Left forelimb (tissue), 1 donor: ENCODE measurements at regions not wholly inside any gene's neighbourhood (a gene's known extent, or its start where the extent isn't known, plus 50 kb on each side); places are given as distances from the start of the nearest gene placed in this dataset.
"Not testable (repeated sequence)": the region's sequence is repeated elsewhere in the genome, so short reads cannot be mapped to it uniquely, and the experiment has no call there.

Source experiments
- DNase-seq: peaks from one replicate; pipeline ENCODE4 v3.0.0-alpha.2; 2018; ENCODE audit warnings: low spot score

DNA sequence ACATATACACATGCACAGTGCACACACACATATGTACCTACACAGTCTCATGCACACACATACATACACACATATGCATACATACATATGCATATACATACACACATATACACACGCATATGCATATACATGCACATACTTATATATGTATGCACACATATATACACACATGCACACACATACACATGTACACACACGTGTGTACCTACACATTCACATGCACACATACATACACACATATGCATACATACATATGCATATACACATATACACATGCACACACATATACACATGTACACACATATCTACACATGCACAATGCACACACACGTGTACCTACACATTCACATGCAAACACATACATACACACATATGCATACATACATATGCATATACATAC is 100.3 kb upstream of the TWIST2 start:
- no peak for DNase-seq

DNA sequence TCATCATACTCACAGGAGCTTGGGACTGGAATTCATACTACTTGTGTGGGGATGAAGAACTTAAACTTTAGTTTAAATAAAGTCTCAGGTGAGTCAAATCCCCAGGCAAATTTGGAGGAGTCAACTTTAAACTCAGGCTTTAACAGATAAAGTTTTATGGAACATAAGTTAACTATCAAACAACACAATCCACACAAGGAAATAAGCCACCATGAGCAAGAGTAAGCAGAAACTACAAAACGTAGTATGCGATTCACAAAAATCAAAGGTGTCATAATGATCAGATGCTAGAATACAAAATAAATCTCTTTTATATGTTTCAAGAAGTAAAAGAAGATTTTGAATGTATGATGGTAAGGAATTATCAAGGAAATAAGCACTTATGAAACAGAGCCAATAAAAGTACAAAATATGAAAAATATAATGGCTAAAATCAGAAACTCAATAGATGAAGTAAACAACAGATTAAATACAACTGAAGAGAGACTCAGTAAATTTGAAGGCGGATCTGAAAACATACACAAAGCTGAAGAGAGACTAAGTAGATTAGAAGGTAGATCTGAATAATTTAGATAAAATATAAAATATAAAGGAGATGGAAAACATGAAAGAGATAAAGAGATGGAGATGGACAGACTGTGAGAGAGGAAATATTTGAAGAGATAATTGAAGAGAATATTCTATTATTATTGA is 97.5 kb upstream of the TWIST2 start:
- DNase-seq = no peak

DNA sequence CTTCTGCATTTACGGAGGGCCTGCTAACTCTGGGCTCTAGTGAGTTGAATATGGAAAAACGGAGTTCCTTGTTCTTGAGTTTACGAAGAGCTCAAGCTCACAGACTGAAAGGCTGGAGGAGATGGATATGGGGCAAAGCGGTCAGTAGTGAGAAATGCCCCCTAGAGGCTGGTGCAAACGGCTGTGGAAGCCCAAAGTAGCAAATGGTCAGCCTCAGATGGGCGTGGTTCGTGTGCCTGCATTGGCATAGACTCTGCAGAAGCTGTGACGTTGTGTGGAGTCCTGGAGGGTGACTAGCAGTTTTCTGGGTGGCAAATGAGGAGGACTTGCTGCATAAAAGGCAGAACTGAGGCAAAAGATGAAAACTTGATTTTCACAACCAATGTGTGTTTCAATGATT is 93.6 kb upstream of the TWIST2 start:
- DNase-seq = no peak

DNA sequence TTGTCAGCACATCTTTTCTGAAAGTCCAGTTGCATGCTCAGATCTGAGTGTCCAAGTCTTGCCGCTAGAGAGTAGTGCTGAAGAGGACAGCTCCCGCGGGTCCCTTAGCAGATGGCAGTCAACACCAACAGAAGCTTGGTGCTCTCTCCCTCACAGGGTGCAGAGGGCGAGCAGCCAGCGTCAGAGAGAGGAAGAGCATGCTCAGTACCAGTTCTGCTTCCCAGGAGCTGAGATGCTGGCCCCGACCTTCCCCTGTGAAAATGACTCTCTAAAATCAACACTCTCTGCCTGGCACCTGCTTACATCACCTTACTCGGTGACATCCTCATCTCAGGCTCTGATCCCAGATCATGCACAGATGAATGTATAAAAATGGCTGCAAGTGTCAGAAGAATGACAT is 86.0 kb upstream of the TWIST2 start:
- no peak for DNase-seq

DNA sequence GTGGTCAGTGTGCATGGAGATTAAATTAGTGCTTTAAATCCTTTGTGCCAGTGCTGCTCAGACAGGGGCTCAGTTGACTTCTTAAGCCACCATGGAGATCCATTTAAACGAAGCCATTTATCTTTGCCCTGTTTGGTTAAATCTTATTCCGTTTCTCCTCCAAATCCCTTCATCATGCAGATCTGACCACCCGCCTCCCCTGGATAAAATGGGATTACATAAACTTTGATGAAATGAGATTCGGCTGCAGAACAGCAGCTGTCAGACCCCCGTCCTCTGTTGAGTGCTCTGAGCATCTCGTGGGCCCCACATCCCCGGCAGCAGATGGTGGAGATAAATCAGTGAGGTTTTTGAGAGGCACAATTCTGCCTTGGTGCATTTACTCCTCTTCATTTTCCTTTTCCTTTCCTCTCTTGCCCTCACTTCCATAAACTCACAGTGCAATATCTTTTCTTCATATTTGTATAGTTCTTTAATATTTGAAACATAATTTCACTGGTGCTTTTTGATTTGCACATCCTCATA is 84.4 kb upstream of the TWIST2 start:
- DNase-seq = no peak

DNA sequence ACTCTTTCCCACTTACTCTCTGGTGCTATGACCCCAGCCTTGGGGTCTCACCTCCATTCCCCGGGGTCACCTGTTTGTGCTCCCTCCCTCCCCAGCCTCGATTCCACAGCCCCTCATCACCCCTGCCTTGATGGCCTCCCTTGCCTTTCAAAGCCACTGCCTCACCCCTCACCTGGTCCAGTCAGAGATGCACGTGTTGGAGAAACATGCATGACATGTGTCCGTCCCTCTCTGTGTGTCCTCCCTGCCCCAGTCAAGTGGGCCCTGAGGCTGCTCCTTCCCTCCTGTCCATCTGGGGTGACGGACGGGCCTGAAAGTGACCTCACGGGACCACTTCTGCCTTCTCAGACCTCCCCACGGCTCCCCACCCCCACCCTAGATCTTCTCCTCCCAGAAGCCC is 82.3 kb upstream of the TWIST2 start:
- DNase-seq = no peak

DNA sequence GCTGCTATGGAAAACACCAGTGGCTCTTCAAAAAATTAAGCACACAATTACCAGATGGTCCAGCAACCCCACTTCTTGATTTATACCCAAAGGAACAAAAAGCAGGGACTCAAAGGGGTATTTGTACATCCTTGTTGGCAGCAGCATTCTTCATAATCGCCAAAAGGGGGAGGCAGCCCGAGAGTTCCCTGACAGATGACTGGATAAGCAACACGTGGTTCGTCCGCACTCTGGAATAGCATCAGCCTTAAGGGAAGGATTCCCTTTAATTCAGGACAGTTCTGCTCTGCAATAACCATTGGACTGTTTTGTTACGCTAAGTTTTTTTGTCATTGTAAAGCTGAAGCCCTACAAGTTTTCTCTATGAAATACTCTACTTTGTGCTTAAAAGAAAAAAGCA is 76.7 kb upstream of the TWIST2 start:
- DNase-seq = no peak

DNA sequence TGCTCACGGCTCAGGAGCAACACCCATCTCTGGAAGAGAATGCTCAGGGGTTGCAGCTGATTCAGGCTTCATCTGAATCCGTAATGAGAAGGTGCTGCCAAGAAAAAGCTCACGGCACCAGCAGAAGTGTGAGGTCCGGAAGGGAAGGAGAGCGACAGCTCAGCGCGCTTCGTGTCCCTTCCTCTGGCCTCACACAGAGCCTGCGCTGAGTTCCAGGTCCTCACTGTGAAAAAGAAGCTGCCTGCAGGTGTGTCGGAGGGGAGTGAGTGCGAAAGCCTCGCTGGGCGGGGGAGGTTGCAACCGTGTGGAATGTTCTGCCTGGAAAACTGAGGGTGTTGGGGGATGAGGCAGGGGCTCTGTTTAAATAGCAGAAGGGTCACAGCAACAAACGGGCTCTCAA is 76.2 kb upstream of the TWIST2 start:
- DNase-seq = no peak

DNA sequence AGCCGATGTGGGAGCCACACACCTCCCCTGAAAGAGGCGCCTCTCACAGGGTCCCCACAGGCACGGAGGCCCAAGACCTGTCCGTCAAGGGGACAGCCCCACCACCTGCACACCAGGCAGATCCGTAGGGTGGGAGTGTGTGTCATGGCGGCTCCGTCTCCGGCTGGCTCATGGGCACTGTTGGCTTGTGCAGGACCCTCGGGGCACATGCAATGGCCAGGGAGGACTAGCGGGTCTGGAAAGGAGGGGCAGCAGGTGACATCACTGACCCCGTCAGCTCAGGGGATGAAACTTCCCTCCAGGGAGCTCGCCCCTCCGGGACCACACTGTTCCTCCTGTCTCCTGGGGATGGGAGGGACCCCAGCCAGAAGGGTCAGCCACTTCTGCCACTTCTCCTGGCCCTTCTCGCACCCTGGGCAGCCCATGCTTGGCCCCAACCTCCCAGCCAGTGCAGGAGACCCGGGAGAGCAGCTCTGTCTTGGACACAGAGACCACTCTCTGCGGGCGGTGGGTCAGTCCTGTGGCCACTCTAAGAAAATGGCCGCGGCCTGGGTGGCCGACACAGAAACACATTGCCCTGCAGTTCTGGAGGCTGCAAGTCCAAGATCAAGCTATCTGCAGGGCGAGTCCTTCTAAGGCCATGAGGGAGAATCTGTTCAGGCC is 75.1 kb upstream of the TWIST2 start:
- no peak for DNase-seq

DNA sequence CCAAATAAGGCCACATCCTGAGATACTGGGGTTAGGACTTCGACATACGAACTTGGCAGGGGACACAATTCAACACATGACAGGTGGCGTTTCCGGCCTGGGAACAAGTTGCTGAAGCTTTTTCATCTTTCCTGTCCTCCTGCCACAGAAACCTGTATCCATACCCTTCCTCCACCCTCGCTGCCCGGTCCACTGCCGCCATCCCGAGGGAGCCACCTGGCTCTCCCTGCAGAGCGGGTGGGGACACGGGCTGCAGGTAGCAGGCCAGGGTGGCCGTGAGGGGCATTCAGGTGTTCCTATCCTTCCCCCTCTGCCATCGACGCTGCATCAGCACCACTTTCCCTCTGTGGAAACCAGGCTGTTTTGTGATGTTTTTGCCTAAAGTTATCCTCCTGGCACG is 74.4 kb upstream of the TWIST2 start:
- DNase-seq = no peak

DNA sequence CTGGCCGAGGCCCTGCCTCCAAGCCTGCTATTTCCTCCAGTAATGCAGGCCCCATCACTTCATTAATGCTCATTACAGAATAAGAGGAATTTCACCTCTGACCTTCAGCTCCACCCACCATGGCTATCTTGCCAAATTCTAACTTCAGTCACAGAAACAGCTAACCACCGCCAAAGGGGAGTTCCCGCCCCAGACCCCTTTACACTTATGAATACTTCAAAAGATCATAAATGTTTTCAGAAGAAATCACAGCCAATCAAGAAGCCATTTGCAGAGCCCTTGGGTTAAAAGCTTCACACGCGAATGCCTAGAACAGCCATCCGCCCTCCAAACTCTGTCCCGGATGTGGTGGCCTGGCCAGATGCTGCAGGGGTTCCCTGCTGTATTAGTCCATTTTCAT is 73.8 kb upstream of the TWIST2 start:
- DNase-seq = no peak

DNA sequence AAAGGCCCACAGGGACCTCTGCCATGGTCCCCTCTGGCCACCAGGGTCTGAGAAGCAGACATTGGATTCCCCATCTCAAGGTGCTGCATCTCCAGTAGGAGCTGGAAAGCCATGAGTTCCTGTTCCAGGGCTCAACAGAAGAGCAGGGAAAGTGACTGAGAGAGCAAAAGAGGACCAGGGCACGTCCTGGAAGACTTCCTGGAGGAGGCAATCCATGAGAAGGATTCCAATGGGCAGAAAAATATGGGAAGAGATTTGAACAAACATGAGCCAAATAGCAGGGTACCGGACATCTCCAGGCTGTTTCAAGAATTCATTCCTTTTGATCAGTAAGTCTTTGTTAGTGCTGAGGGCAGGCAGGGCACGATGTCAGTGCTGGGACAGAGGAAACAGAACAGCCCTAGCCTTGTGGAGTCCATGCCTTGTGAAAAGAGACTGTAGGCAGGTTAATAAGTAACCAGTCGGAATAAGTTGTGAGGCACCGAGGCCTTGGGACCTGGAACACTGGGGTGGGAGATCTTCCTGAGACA is 72.8 kb upstream of the TWIST2 start:
- no peak for DNase-seq

DNA sequence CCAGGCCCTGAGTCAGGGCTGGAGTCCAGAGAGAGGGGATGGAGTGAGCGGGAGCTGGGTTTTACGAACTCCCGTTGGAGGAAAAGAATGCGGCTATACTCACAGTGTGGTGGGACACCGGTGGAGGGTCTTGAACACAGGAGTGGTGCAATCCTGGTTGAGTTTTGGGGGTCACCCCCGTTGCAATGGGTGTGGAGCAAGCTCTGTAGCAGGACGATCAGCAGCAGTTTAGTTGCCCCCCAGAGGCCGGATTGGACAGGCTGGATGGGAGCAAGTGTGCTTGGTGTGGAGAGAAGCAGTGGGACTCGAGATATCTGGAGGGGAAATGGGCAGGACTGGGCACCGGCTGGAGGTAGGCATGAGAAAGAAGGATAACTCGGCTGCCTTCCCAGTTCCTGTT is 72.3 kb upstream of the TWIST2 start:
- DNase-seq = no peak

DNA sequence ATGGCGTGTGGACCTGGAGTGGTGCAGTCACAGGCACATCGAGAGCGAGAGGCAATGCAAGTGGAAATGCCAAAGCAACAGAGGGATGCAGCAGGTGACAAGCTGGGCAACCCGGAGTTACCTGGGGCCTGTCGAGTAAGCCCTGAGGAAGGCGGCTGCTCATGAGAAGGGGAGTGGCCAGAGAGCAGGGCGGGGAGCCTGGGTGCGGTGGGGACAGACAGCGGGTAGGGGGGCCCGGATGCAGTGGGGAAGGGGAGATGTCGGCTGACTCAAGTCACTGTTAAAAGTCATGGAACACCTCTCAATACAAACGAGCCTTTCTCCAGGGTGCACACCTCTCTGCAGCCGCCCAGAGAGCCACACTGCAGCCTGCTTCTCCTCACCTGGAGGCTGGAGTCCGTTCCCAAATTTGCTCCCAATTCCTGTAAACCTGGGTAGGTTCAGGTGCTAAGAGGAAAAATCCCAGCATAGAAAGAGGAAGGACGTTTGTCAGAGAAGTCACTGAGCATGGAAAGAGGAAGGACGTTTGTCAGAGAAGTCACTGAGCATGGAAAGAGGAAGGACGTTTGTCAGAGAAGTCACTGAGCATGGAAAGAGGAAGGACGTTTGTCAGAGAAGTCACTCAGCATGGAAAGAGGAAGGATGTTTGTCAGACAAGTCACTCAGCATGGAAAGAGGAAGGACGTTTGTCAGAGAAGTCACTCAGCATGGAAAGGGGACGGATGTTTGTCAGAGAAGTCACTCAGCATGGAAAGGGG is 71.7 kb upstream of the TWIST2 start:
- DNase-seq = no peak

DNA sequence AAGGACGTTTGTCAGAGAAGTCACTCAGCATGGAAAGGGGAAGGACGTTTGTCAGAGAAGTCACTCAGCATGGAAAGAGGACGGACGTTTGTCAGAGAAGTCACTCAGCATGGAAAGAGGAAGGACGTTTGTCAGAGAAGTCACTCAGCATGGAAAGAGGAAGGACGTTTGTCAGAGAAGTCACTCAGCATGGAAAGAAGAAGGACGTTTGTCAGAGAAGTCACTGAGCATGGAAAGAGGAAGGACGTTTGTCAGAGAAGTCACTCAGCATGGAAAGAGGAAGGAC is 71.2 kb upstream of the TWIST2 start:
- not testable (repeated sequence) for DNase-seq

DNA sequence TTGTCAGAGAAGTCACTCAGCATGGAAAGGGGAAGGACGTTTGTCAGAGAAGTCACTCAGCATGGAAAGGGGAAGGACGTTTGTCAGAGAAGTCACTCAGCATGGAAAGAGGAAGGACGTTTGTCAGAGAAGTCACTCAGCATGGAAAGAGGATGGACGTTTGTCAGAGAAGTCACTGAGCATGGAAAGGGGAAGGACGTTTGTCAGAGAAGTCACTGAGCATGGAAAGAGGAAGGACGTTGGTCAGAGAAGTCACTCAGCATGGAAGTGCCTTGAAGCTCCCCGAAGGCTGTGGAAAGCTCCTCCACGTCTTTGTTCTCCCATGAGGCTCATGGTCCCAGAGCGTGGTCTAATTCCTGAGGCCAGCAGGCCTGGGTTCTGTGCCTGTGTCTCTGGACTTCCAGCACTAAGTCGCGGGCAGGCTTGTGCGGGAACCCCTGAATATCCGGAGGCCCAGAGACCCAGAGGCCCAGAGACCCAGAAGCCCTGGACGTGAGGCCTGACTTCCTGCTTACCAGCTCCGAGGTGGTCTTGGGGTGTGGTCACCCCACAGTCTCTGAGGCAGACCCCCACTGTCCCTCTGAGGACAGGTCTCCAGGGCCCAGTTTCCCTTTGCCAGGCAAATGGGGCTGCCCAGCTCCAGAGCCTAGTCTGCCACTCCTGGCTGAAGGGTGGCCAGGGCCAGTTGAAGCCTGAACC is 70.4 kb upstream of the TWIST2 start:
- no peak for DNase-seq

DNA sequence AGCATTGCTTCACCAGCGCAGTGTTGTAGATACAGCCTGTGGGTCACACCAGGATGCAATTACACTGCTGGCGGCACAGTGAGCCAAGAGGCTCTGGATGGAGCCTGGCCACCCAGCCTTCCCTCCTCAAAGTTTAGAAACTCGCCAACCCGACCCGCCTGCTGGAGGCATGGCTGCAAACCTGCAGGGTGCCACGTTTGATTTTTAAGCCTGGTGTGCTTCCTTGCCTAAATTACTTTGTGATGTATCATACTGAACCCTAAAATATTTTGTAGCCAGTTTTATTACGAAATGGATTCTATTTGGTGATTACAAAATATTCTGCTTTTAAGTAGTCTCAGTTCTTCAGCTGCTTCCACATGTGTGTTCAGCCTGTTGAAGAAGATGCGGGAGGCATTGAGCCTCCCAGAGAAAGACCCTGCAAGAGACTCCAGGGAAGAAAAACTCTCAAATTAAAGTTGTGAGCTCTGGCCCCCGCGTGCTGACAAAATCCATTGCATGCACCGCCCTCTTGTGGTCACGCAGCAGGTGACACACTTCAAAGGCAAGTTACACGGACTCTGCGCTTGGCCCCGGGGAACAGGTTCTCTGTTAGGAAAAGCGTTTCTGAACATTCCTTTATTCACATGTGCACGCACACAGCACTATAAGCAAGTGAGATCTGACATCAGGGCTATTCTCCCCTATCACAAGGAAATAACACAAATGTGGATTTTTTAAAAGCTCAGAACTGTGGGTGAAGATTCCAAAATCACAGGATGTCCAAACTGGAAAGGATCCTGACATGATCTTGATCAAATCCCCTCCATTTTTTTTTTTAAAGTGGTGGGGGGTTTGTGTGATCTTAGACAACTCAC is 63.0 kb upstream of the TWIST2 start:
- peak; percentile 84 for DNase-seq

DNA sequence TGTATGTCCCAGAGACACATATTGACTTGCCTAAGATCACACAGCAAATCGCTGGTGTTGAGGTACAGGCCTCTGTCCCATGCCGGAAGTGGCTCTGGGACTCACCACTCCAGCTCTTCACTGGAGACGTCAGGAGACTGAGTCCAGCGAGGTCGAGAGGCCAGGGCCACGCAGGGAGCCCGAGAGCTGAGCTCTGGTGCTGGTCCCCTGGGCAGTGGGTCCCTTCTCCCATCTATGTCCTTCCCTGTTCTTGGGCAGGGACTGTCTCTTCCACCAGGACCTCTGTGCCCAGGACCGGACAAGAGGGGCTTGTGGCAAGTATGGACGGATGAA is 62.4 kb upstream of the TWIST2 start:
- DNase-seq = no peak

DNA sequence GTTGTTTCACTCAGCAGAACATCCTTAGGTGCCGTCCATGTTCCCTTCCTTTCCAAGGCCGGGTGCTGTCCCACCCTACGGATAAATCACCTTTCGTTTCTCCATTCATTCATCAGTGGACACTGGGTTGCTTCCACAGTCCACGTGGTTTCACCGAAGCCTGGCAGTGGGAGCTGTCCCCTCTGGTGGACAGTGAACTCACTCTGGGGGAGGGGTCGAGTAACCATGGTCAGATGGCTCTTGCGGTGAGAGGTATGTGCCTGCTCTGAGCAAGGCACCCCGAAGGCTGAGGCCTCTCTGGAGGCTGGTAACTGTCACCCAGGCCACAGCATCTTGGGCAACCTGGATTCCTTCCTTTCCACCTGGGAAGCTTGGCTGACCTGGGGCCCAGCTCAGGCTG is 61.5 kb upstream of the TWIST2 start:
- DNase-seq = no peak

DNA sequence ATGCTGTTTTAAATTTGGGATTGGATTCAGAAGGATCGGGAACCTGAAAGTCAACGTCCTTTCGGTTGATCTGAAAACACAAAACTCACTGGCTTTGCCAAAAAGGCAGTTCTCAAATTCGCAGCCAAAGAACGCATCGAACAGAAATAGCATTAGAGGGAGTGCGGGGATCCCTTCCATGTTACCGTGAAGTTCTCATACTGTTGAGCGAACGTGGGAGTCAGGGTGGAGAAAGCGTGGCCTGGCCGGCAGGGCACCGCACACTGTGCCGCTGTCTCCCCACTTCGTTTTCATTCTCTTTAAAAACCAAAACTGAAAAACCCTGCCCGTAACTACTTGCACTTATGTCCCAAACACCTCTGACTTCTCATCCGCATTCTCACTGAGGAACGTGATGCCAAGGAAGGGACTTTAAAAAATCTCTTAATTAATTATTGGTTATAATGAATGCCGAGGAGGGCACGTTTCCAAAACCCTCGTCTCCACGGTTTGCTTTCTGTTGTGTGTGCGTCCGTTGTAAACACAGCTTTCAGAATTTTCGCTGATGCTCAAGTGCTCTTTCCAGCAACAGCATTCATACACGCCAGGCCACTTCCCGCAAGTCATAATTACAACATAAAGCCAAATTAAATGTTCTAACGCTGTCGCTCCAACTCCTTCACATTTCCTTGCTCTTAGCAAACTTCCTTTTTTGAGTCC is 60.9 kb upstream of the TWIST2 start:
- no peak for DNase-seq

DNA sequence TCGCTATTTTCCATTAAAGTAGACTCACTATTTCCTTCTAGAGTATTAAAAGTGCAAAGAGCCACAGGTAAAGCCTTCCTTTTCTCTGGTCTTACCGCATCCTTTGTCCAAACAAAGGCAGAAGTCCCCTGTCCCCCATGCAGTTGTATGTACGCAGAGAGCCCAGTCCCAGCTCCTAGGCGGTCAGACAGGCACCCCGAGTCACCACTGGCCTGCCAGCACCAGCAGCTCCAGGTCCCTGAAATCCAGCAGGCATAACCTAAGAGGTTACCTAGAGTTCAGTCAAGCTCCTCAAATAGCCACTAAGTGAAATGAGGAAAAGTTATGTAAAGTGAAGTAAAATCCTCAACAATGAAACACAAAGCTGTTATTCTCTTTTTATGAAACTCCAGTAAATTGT is 60.4 kb upstream of the TWIST2 start:
- no peak for DNase-seq
